ENCODE measurements at regions not wholly inside any gene's neighbourhood (a gene's known extent, or its start where the extent isn't known, plus 50 kb on each side); places are given as distances from the start of the nearest gene placed in this dataset.
"Not testable (repeated sequence)": the region's sequence is repeated elsewhere in the genome, so short reads cannot be mapped to it uniquely, and the experiment has no call there.

DNA sequence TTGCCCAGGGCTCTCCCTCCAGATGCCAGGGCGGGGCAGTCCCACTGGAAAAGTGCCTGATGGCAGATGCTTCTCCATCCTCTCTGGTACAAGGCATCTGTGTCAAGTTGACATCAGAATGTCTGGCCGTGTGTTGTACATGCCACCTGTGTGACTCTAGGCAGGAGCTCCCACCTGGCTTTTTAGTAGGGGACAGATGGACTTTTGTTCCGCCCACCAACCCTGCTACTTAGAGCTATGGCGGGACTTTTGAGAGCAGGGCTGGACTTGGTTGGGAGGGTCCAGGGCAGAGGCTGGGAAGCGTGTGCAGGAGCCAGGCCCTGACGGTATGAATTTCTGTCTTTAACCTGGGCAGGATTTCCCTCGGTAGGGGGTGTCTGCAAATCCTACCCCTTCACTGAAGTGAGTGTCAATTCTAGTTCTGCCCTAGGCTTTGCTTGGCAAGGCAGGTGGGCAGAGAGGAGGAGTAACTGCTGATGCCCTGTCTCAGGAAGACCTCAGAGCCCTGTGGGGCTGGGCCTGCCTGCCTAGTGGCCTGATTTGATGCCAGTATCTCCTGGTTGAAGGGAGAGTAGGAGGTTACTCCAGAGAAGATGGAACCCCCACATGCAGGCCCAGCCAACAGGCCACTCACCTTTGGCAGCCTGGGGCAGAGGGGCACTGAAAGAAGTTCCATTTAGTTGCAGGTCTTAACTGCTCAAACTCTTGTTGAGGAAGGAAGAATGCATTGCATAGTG, 99.1 kb downstream of the PJA1 start:
- no peak for DNase-seq (ENCODE audit: low read depth in 4 of 6, low spot score in 6 of 6)
- WGBS (ENCODE audit: insufficient coverage) = 80% methylated on average over 6 of the region's 7 CpGs
- no peaks in the 10 kb centered on the region for H3K9me3 ChIP-seq (ENCODE audit: control insufficient read depth, insufficient read depth, low read length)
- no peak overlapping the region for H3K27ac ChIP-seq (ENCODE audit: low read depth, low read length)
- no peaks in the 10 kb centered on the region for H3K36me3 ChIP-seq (ENCODE audit: control insufficient read depth, insufficient read depth, low read length)
- H3K4me3 ChIP-seq (ENCODE audit: low read depth, low read length) = no peak overlapping the region
- H3K27me3 ChIP-seq (ENCODE audit: control insufficient read depth, insufficient read depth, low read length) = peaks cover 4% of the 10 kb centered on the region
- H3K4me1 ChIP-seq (ENCODE audit: control insufficient read depth, insufficient read depth, low read length) = peaks cover 5% of the 10 kb centered on the region

DNA sequence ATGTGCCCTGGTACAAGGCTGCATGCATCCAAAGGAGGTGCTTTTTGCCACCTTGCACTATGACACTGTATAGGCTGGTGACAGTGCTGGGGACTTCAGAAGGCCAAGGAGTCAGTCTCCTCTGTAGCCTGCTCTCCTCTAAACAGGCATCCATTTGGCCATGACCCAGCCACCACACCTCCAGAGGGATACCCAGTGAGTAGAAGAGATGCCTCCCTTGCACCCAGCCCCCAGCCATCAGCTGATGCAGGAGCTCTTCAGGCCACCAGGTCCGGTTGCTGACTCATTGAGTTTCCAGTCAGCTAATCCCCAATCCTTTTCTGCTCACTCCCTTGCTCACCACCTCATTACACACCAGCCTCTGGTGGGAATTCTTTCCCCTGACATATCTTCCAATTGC, 99.8 kb downstream of the PJA1 start:
- Histone ChIP-seq H3K4me1 (ENCODE audit: control insufficient read depth, insufficient read depth, low read length) (peaks cover 5% of the 10 kb centered on the region), H3K27me3 (ENCODE audit: control insufficient read depth, insufficient read depth, low read length) (no peaks in the 10 kb centered on the region), H3K27ac (ENCODE audit: low read depth, low read length) (no peak overlapping the region), H3K9me3 (ENCODE audit: control insufficient read depth, insufficient read depth, low read length) (no peaks in the 10 kb centered on the region), H3K36me3 (ENCODE audit: control insufficient read depth, insufficient read depth, low read length) (no peaks in the 10 kb centered on the region), H3K4me3 (ENCODE audit: low read depth, low read length) (no peak overlapping the region)
- 75% methylated on average over 1 of the region's 1 CpG for WGBS (ENCODE audit: insufficient coverage)
- no peak for DNase-seq (ENCODE audit: low read depth in 4 of 6, low spot score in 6 of 6)

DNA sequence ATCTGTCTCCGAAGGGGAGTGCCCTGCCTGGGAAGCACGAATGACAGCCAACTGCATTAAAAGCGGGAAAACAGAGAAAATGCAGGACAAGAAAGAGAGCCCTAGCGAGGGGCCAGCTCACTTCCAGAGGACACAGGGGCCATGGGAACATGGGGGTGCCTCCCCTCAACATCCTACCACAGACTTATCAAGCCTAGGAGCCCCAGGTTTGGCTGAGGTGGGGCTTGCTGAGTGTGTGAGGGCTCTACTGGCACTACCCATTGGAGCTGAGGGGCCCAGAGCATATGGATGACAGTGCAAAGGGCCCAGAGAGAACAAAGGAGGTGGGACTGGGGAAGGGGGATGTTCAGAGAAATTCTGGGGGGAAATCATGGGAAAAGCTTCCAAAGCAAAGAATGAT, 101.8 kb downstream of the PJA1 start:
- Histone ChIP-seq H3K4me3 (ENCODE audit: low read depth, low read length) (no peak overlapping the region), H3K27ac (ENCODE audit: low read depth, low read length) (no peak overlapping the region), H3K27me3 (ENCODE audit: control insufficient read depth, insufficient read depth, low read length) (no peaks in the 10 kb centered on the region), H3K9me3 (ENCODE audit: control insufficient read depth, insufficient read depth, low read length) (no peaks in the 10 kb centered on the region), H3K4me1 (ENCODE audit: control insufficient read depth, insufficient read depth, low read length) (peaks cover 13% of the 10 kb centered on the region), H3K36me3 (ENCODE audit: control insufficient read depth, insufficient read depth, low read length) (no peaks in the 10 kb centered on the region)
- WGBS (ENCODE audit: insufficient coverage) = 94% methylated on average over 3 of the region's 4 CpGs
- DNase-seq (ENCODE audit: low read depth in 4 of 6, low spot score in 6 of 6) = no peak

DNA sequence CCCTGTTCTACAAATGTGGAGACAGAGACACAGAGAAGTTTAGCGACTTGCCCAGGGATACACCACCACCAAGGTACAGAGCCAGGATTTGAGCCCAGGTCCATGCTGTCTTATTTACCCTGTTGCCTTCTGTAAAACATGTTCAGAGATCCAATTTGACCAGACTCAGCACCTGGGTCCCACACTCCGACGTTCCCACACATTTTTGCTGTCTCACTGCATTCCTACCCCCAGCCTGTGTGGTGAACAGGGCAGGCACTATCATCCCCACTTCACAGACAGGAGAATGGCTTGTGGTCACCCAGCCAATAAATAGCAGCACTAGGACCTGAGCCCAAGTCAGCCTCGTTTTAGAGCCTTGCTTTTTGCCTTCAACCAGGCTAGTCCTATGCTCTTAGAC, 102.8 kb downstream of the PJA1 start:
- H3K27me3 ChIP-seq (ENCODE audit: control insufficient read depth, insufficient read depth, low read length) = no peaks in the 10 kb centered on the region

DNA sequence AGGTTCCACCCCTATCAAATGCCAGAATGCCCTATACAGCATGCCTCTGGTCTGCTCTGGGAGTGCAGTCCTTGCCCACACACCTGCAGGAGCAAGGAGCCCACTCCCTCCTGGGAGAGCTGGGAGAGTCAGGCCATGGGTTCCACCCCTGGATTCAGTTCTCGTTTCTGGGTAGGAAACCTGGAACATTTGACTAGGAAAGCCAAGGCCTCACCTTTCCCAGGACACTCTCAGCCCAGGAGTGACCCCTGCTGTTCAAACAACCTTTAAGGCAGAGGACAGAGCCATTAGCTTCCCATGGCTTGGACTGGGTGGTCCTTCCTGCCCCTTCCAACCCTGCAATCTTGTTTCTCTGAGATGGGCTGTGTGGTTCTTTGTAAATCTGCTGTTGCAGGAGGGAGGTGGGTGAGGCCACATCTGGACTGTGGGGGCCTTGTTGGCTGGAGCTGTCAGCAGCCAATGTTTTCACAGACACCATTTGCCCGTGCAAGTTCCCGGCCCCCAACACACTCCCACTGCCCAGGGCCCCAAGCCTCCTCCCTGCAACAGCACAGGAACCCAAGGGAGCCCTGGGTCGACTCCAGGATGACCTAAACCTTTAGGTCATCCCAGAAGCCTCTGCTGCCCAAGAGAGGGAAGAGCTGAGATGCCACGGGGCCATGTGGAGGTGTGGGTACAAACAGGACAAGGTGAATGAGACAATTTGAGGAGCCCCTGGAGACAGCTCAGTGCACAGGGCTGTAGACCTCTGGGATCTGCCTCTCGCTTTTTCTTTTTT, 104.4 kb downstream of the PJA1 start:
- Histone ChIP-seq H3K4me1 (ENCODE audit: control insufficient read depth, insufficient read depth, low read length) (peaks cover 13% of the 10 kb centered on the region), H3K36me3 (ENCODE audit: control insufficient read depth, insufficient read depth, low read length) (no peaks in the 10 kb centered on the region), H3K9me3 (ENCODE audit: control insufficient read depth, insufficient read depth, low read length) (no peaks in the 10 kb centered on the region), H3K27me3 (ENCODE audit: control insufficient read depth, insufficient read depth, low read length) (no peaks in the 10 kb centered on the region), H3K27ac (ENCODE audit: low read depth, low read length) (no peak overlapping the region), H3K4me3 (ENCODE audit: low read depth, low read length) (no peak overlapping the region)
- DNase-seq (ENCODE audit: low read depth in 4 of 6, low spot score in 6 of 6) = peak in 2 of 6 donors; percentile 24 to 35
- 51% methylated on average over 3 of the region's 6 CpGs for WGBS (ENCODE audit: insufficient coverage)

More for the DNA sequence above, 102.8 kb downstream of the PJA1 start:
- Histone ChIP-seq H3K4me1 (ENCODE audit: control insufficient read depth, insufficient read depth, low read length) (peaks cover 13% of the 10 kb centered on the region), H3K9me3 (ENCODE audit: control insufficient read depth, insufficient read depth, low read length) (no peaks in the 10 kb centered on the region), H3K36me3 (ENCODE audit: control insufficient read depth, insufficient read depth, low read length) (no peaks in the 10 kb centered on the region), H3K4me3 (ENCODE audit: low read depth, low read length) (no peak overlapping the region), H3K27ac (ENCODE audit: low read depth, low read length) (no peak overlapping the region)
- no peak for DNase-seq (ENCODE audit: low read depth in 4 of 6, low spot score in 6 of 6)
- WGBS (ENCODE audit: insufficient coverage) = 58% methylated on average over 4 of the region's 4 CpGs

DNA sequence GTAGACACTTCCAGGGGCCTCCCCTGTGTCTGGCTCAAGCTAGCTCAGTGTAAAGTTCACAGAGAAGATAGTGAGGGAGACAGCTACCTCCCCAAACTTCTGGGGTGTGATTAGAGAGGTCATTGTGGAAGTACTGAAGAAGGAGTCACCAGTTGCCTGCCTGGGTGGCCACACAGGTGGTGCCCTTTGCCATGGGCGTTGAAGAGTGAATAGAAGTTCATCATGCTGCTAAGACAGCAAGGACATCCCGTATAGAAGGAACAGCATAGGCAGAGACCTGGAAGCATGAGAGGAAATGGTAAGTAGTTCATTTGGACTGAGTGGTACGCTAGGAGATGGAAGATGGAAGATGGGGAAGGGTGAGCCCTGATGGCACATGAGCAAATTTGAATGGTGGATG, 110.1 kb downstream of the PJA1 start:
- H3K4me3 ChIP-seq (ENCODE audit: low read depth, low read length) = no peak overlapping the region
- no peaks in the 10 kb centered on the region for H3K36me3 ChIP-seq (ENCODE audit: control insufficient read depth, insufficient read depth, low read length)
- H3K4me1 ChIP-seq (ENCODE audit: control insufficient read depth, insufficient read depth, low read length) = peaks cover 6% of the 10 kb centered on the region
- no peak for DNase-seq (ENCODE audit: low read depth in 4 of 6, low spot score in 6 of 6)
- H3K27ac ChIP-seq (ENCODE audit: low read depth, low read length) = no peak overlapping the region
- H3K27me3 ChIP-seq (ENCODE audit: control insufficient read depth, insufficient read depth, low read length) = no peaks in the 10 kb centered on the region
- no peaks in the 10 kb centered on the region for H3K9me3 ChIP-seq (ENCODE audit: control insufficient read depth, insufficient read depth, low read length)
- 79% methylated on average over 3 of the region's 3 CpGs for WGBS (ENCODE audit: insufficient coverage)

DNA sequence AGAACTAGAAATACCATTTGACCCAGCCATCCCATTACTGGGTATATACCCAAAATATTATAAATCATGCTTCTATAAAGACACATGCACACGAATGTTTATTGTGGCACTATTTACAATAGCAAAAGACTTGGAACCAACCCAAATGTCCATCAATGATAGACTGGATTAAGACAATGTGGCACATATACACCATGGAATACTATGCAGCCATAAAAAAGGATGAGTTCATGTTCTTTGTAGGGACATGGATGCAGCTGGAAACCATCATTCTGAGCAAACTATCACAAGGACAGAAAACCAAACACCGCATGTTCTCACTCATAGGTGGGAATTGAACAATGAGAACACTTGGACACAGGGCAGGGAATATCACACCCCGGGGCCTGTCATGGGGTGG, 110.8 kb downstream of the PJA1 start:
- not testable (repeated sequence) for DNase-seq (ENCODE audit: low read depth in 4 of 6, low spot score in 6 of 6); H3K27me3 ChIP-seq (ENCODE audit: control insufficient read depth, insufficient read depth, low read length); H3K4me3 ChIP-seq (ENCODE audit: low read depth, low read length); H3K4me1 ChIP-seq (ENCODE audit: control insufficient read depth, insufficient read depth, low read length); H3K36me3 ChIP-seq (ENCODE audit: control insufficient read depth, insufficient read depth, low read length); H3K27ac ChIP-seq (ENCODE audit: low read depth, low read length); H3K9me3 ChIP-seq (ENCODE audit: control insufficient read depth, insufficient read depth, low read length)
- WGBS (ENCODE audit: insufficient coverage) = 86% methylated on average over 1 of the region's 3 CpGs

DNA sequence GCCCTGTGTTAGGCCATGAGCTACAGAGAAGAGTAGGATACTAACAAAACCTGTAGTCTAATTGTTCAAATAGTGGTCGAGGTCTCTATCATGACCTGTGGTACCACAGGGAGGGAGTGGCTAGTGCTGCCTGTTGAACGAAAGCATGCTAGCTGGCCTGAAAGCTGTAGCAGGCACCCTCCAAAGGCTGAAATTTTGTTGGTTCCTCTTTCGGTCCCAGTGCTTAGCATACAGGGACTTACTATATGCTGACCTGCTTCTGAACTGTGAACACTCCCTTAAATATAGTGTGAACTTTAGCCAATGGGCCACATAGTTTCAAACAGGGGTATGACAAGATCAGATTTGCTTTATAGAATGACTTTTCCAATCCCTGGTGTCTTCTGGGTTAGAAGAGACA, 113.4 kb downstream of the PJA1 start:
- Histone ChIP-seq H3K9me3 (ENCODE audit: control insufficient read depth, insufficient read depth, low read length) (no peaks in the 10 kb centered on the region), H3K36me3 (ENCODE audit: control insufficient read depth, insufficient read depth, low read length) (no peaks in the 10 kb centered on the region), H3K27ac (ENCODE audit: low read depth, low read length) (no peak overlapping the region), H3K4me3 (ENCODE audit: low read depth, low read length) (no peak overlapping the region), H3K27me3 (ENCODE audit: control insufficient read depth, insufficient read depth, low read length) (peaks cover 3% of the 10 kb centered on the region), H3K4me1 (ENCODE audit: control insufficient read depth, insufficient read depth, low read length) (no peaks in the 10 kb centered on the region)
- DNase-seq (ENCODE audit: low read depth in 4 of 6, low spot score in 6 of 6) = no peak
- 63% methylated on average over 2 of the region's 3 CpGs for WGBS (ENCODE audit: insufficient coverage)

DNA sequence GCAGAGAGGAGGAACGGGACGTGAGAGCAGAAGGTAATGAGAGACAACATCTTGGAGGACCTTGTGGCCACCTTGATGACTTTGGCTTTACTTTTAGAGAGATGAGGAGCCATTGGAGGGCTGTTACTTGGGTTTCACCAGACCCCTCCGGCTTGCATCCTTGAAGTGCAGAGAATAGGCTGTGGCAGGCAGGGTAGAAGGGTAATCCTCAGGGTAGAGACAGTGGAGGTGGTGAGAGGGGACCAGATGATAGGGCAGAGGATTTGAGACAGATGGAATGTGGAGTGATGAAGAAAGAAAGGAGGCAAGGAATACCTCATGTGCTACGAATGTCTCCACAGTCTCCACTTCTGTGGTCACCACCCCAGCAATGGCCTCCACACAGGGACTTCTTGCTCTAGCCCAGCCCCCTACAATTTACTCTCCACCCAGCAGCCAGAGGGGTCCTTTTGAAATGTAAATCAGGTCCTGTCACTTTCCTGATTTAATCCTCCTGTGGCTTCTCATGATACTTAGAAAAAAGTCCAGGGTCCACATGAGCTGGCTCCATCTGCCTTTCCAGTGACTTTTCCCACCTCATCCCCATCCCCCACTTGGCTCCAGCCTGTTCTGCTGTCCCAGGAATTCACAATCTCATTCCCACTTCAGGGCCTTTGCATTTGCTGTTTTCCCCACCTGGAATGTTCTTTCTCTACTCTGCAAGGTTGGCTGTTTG, 115.0 kb downstream of the PJA1 start:
- no peaks in the 10 kb centered on the region for H3K36me3 ChIP-seq (ENCODE audit: control insufficient read depth, insufficient read depth, low read length)
- DNase-seq (ENCODE audit: low read depth in 4 of 6, low spot score in 6 of 6) = no peak
- no peak overlapping the region for H3K4me3 ChIP-seq (ENCODE audit: low read depth, low read length)
- H3K9me3 ChIP-seq (ENCODE audit: control insufficient read depth, insufficient read depth, low read length) = no peaks in the 10 kb centered on the region
- H3K4me1 ChIP-seq (ENCODE audit: control insufficient read depth, insufficient read depth, low read length) = no peaks in the 10 kb centered on the region
- H3K27ac ChIP-seq (ENCODE audit: low read depth, low read length) = no peak overlapping the region
- WGBS (ENCODE audit: insufficient coverage) = 90% methylated on average over 3 of the region's 4 CpGs
- peaks cover 3% of the 10 kb centered on the region for H3K27me3 ChIP-seq (ENCODE audit: control insufficient read depth, insufficient read depth, low read length)
